Type B pancreatic cell (in vitro differentiated cells): ENCODE measurements at regions not wholly inside any gene's neighbourhood (a gene's known extent, or its start where the extent isn't known, plus 50 kb on each side); places are given as distances from the start of the nearest gene placed in this dataset.

Source experiments
- DNase-seq: peaks from one replicate; pipeline ENCODE4 v3.0.0; 2021; ENCODE audit warnings: mixed read lengths; ENCODE audit not compliant: unreplicated experiment; ENCODE audit errors: extremely low spot score
- H3K27ac Mint-ChIP-seq: 2 replicates; pipeline ENCODE4 v1.8.0; 2021; ENCODE audit warnings: mild to moderate bottlenecking, mixed read lengths
- H3K27me3 Mint-ChIP-seq: 2 replicates; pipeline ENCODE4 v1.8.0; 2021; ENCODE audit warnings: mixed read lengths
- H3K36me3 Mint-ChIP-seq: 2 replicates; pipeline ENCODE4 v1.8.0; 2021; ENCODE audit warnings: mixed read lengths
- H3K4me1 Mint-ChIP-seq: one replicate; pipeline ENCODE4 v1.8.0; 2021; ENCODE audit warnings: mixed read lengths; ENCODE audit not compliant: unreplicated experiment
- H3K4me3 Mint-ChIP-seq: 2 replicates; pipeline ENCODE4 v1.8.0; 2021; ENCODE audit warnings: mild to moderate bottlenecking, mixed read lengths
- H3K9me3 Mint-ChIP-seq: 2 replicates; pipeline ENCODE4 v1.8.0; 2021; ENCODE audit warnings: mixed read lengths
- CTCF ChIP-seq: fragments of 200-600 bp; sonication (generic); conservative IDR thresholded peaks from 2 replicates; pipeline ENCODE4 v1.5.0; 2021; ENCODE audit warnings: antibody characterized with exemption, mild to moderate bottlenecking

GRCh38 chr4:114365591-114365990 lies 233.0 kb upstream of the UGT8 start:
- no peak for TF ChIP-seq CTCF
- H3K9me3 Mint-ChIP-seq, result no peaks in the 10 kb centered on the region
- no peak for DNase-seq
- no peak overlapping the region for H3K4me3 Mint-ChIP-seq
- H3K27ac Mint-ChIP-seq, result no peak overlapping the region
- no peaks in the 10 kb centered on the region for H3K36me3 Mint-ChIP-seq
- H3K27me3 Mint-ChIP-seq, result no peaks in the 10 kb centered on the region
- H3K4me1 Mint-ChIP-seq, result no peaks in the 10 kb centered on the region

- Mint-ChIP-seq H3K4me1 (no peaks in the 10 kb centered on the region), H3K27ac (no peak overlapping the region), H3K27me3 (no peaks in the 10 kb centered on the region), H3K9me3 (no peaks in the 10 kb centered on the region), H3K36me3 (no peaks in the 10 kb centered on the region), H3K4me3 (no peak overlapping the region)
- DNase-seq, result no peak
- TF ChIP-seq CTCF, result no peak
Observed at GRCh38 chr4:114366368-114366767, 232.2 kb upstream of the UGT8 start.

GRCh38 chr4:114368751-114369150 lies 229.9 kb upstream of the UGT8 start:
- Mint-ChIP-seq H3K27ac (no peak overlapping the region), H3K27me3 (no peaks in the 10 kb centered on the region), H3K4me1 (no peaks in the 10 kb centered on the region), H3K4me3 (no peak overlapping the region), H3K9me3 (no peaks in the 10 kb centered on the region), H3K36me3 (no peaks in the 10 kb centered on the region)
- DNase-seq, result no peak
- TF ChIP-seq CTCF, result no peak

GRCh38 chr4:114373508-114373907 lies 225.1 kb upstream of the UGT8 start:
- Mint-ChIP-seq H3K27me3 (no peaks in the 10 kb centered on the region), H3K36me3 (no peaks in the 10 kb centered on the region), H3K4me1 (no peaks in the 10 kb centered on the region), H3K9me3 (no peaks in the 10 kb centered on the region), H3K4me3 (no peak overlapping the region), H3K27ac (no peak overlapping the region)
- no peak for TF ChIP-seq CTCF
- no peak for DNase-seq

GRCh38 chr4:114378305-114378903 lies 220.2 kb upstream of the UGT8 start:
- Mint-ChIP-seq H3K27me3 (no peaks in the 10 kb centered on the region), H3K9me3 (no peaks in the 10 kb centered on the region), H3K4me1 (no peaks in the 10 kb centered on the region), H3K27ac (no peak overlapping the region), H3K36me3 (no peaks in the 10 kb centered on the region), H3K4me3 (no peak overlapping the region)
- no peak for DNase-seq
- TF ChIP-seq CTCF, result peak; percentile 41

GRCh38 chr4:114383067-114383466 lies 215.5 kb upstream of the UGT8 start:
- no peaks in the 10 kb centered on the region for H3K4me1 Mint-ChIP-seq
- H3K9me3 Mint-ChIP-seq, result no peaks in the 10 kb centered on the region
- H3K36me3 Mint-ChIP-seq, result no peaks in the 10 kb centered on the region
- H3K27me3 Mint-ChIP-seq, result no peaks in the 10 kb centered on the region
- H3K4me3 Mint-ChIP-seq, result no peak overlapping the region
- no peak overlapping the region for H3K27ac Mint-ChIP-seq
- TF ChIP-seq CTCF, result no peak
- no peak for DNase-seq
